HG02870 (cell line): ENCODE measurements at regions not wholly inside any gene's neighbourhood (a gene's known extent, or its start where the extent isn't known, plus 50 kb on each side); places are given as distances from the start of the nearest gene placed in this dataset.
A peak's percentile ranks its signal among the peaks of the same experiment; 100 is the strongest.
"Not testable (repeated sequence)": the region's sequence is repeated elsewhere in the genome, so short reads cannot be mapped to it uniquely, and the experiment has no call there.

Experiments
- ATAC-seq: cut with Tn5 transposase; IDR thresholded peaks from one replicate; pipeline ENCODE4 v1.9.1; 2021; ENCODE audit warnings: mild to moderate bottlenecking, moderate library complexity; ENCODE audit not compliant: unreplicated experiment

DNA sequence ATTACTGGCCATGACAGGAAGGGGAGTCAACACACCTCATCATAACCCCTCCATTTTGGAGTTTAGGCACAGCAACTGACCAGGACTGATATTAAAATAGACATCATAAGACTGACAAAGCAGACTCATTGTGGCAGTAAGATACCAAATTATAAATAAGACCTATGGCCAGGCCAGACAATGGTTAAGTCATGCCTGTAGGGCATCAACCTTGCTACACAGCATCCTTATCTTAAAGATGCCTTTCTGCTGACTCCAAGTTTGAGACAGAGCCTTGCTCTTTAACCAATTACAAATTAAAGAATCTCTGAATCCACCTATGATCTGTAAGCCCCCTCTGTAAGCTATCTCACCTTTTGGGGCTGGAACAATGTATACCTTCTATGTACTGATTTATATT lies 65.5 kb downstream of the VCX2 start:
- ATAC-seq = no peak

DNA sequence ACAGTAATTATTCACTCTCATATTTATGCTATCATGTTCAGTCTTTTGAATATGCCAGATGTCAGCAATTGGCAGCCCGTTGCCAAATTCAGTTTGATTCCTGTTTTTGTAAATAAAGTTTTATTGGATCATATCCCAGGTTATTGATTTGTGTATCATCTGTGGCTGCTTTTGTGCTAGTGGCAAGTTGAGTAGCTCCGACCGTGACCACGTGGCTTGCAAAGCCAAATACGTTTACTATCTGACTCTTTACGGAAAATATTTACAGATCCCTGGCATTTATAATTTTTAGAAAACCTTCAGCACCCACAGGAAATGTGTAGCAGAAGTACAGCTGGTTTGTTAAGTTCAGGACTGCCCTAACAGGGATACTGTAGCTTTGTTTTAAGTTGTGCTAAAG lies 67.4 kb downstream of the VCX2 start:
- no peak for ATAC-seq

DNA sequence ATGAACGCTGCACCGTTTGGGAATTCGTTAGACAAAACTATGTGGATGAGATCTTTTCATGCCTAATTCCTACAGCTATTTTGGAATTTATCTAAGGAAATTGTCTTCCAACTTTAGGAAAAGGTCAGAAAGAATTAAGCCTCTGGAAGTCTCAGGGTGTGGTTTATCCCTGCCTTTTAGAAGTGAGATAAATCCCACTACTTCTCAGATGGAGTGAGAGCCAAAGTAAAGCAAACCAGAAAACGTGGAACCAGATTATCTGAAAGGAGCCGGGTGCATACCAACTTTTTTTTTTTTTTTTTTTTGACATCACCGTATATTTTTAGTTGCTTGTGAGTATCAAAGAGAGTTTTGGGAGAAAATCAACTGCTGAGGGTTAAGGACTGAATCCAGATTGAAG lies 79.6 kb downstream of the VCX2 start:
- ATAC-seq = no peak

DNA sequence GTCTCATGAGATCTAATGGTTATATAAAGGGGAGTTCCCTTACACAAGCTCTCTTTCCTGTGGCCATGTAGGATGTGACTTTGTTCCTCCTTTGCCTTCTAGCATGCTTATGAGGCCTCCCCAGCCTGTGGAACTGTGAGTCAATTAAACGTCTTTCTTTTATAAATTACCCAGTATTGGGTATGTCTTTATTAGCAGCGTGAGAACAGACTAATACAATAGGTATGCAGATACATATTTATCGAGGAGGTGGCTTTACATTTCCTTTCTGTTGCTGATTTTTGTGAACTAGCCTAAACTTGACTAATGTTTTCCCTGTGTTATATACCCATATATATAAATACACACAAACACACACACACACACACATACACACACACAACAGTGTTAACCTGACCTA lies 80.2 kb downstream of the VCX2 start:
- no peak for ATAC-seq

- ATAC-seq = no peak
Measured at GRCh38 chrX:8090482-8090881, 80.6 kb downstream of the VCX2 start.

DNA sequence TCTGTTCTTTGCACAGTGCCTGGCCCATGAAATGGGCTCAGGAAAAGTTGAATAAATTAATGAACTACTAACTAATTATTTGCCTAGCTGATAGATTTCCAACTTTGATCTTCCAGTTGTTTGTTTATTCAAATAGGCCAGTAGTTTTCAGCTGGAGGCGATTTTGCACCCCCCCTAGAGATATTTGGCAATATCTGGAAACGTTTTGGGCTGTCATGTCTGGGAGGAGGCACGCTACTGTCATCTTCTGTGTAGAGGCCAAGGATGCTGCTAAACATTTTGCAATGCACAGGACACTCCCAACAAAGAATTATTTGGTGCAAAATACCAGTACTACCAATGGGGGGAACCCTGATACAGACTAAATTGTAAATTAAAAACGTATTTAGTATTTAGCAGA lies 81.9 kb downstream of the VCX2 start:
- ATAC-seq = no peak

- ATAC-seq = no peak
Measured at GRCh38 chrX:8084006-8084405, 87.1 kb downstream of the VCX2 start.

- ATAC-seq = no peak
Measured at GRCh38 chrX:8083286-8083685, 87.8 kb downstream of the VCX2 start.

DNA sequence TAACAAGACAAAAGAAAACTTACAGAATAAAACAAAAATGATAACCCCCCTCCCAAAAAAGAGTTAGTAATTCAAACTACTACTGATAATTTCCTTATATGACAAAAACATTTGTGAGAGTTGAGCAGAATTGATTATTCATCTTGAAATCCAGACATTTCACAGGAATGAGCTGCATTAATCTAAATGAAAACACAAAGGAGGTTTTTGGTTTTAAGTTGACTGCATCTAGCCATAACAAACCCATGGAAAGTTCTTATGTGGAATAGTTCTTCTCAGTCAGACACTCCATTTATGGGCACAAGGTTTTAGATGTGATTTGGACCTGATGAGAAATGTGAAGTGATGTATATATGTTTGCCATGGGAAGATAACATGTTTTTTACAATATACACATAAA lies 95.4 kb downstream of the VCX2 start:
- no peak for ATAC-seq

- no peak for ATAC-seq
Measured at GRCh38 chrX:8067754-8068462, 103.2 kb downstream of the VCX2 start.

DNA sequence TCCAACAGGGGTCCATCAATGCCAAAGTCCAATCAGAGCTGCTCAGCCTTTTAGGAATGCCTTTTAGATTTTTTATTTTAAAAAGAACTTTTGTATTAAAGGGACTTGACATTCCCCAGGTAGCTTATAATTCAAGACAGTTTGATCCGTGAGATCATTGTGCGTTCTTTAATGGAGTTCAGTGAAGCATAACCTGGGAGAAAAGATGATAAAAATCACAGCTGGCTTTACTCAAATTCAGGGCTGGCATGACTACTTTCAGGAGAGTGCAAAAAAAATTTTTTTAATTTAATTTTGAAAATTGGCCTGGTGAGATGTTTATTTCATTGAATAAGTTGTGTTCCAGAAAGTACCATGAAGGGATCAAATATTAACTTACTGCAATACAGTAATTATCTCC lies 118.2 kb downstream of the VCX2 start:
- ATAC-seq = no peak

DNA sequence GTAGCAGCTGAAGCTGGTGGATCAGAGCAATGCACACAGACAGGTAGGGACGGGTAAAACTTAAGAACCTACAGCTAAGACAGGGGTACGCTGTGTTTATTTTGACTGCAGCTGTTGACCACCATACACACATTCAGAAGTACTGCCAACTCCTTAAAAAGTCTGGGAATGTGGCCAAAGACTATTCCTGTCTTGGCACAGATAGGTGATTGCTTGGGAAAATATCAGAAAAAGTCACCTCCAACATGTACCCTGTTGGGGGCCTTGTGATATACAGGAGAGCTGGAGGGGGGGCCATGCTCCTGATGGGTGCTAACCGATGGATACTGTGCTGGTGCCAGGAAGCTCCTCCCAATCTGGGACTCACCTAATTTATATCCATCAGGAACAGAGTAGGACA lies 121.2 kb downstream of the VCX2 start:
- no peak for ATAC-seq

- ATAC-seq = peak; percentile 81
Measured at GRCh38 chrX:8048466-8048865, 121.3 kb upstream of the PNPLA4 start.

DNA sequence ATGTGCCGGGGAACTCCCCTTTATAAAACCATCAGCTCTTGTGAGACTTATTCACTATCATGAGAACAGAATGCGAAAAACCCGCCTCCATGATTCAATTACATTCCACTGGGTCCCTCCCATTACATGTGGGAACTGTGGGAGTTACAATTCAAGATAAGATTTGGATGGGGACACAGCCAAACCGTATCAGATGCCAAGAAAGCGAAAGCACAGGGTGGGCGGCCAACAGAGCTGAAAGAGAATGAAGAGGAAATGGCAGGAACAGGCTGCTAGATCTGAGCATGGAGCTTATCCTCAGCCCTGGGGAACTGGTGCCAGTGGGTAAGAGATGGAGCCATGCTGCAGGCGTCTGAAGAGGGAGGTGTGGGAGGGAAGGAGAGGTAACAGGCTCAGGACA lies 117.7 kb upstream of the PNPLA4 start:
- no peak for ATAC-seq

DNA sequence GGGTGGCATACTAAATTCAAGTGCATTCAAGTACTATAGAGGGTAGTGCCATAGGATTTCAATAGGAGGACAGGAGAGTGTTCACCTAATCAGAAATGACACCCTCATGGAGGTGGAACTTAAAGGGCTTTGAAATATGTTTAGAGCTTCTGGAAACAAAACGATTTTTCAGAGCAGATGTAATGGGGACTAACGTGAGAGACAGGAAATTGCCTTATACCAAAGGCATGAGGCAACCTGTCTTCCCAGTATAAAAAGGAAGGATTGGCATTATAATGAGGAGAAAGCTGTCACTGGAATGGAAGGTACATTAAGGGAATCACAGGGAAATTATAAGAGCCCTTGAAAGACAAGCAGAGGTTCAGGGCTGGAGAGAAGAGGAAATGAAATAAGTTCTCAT lies 116.3 kb upstream of the PNPLA4 start:
- ATAC-seq = no peak

DNA sequence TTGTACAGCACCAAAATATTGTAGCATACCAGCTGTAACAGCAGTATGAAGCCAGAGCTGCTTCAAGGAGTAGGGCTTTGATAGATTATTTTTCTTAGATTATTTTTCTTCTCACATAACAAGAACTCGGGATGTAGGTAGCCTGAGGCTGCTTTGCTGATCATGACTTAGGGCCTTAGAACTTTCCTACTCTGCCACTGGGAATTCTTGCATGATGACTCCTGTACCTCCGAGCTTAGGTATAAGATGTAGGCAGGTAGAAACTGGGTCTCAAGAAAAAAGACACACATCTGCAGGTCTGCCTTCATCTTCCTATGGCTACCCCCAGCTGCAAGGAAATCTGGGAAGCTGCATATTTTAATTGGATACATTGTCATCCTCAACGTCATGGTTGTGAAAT lies 115.9 kb upstream of the PNPLA4 start:
- ATAC-seq = no peak

DNA sequence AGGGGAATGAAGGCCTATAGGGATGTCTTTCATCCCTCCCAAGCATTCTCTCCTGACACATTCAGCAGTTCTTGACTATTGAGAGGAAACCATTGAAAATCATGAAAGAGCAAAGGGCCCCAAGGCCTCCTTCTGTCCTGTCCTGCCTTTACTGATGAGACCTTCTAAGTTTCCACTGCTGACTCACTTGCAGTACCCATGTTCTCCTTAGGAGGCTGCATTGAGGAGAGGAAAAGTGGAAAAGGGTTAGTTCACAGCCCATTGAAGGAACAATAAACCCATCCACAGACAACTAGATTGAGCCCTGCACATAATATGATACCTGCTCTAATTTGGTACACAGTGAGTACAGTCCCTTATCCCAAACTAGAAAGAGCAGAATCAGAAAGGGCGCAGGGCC lies 115.1 kb upstream of the PNPLA4 start:
- ATAC-seq = peak; percentile 67

DNA sequence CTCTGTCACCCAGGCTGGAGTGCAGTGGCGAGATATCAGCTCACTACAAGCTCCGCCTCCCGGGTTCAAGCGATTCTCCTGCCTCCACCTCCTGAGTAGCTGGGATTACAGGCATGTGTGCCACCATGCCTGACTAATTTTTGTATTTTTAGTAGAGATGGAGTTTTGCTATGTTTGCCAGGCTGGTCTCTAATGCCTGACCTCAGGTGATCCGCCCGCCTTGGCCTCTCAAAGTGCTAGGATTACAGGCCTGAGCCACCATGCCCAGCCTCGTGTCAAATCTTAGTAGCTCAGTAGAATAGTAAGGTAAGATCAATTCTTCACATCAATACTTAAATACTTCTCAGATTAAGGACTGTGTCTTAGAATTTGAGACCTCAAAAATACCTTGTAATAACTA lies 112.5 kb upstream of the PNPLA4 start:
- ATAC-seq = not testable (repeated sequence)

DNA sequence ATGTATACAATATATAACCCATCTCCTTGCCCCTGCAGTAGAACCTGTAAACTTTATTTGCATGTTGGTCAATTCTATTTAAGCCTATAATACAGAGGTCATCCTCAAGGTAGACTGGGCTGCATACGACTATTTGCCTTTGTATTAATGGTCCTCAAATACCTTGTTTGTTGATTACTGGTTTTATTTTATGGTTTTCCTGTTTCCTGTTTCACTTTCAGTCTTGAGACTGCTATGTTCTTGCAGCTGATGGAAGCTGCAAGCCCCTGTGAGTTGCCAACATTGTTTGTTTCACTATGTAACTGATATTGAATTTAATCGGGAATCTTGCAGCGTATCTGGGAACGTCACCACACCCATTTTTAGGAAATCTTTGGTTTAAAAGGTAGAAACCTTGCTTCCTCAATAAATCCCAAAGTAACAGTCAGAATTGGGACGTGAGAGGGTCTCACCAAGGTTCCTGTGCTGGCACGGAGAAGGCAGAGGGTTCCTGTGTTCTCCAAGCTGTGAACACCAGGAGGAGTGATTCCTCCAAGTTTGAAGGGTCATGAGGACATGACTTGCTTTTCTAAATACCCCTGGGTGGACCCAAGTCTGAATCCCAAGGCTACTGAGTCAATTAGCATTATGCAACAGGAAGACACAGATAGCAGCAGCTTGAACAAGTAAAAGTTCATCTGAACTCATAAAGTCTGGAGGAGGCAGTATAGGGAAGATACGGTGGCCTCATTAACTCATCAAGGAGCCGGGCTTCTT lies 110.6 kb upstream of the PNPLA4 start:
- ATAC-seq = no peak

DNA sequence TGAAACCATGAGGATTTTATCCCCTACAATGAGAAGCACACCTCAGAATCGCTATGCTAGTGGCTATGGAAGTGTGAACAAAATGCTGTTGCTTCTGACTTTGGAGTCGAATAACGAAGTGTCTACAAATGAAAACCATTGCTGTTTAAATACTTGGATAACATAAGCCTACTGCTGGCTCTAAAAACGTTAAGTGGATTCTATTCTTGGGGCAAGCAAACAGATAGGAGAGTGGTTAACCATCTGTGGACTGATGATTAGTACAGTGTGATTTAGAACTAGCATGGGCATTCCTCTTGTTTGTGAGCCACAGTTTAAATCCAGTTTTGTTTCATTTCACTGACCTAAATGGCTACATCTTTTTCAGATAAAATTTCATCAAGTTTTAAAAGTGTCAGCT lies 109.7 kb upstream of the PNPLA4 start:
- ATAC-seq = no peak

GRCh38 chrX:8034058-8034457 lies 106.8 kb upstream of the PNPLA4 start:
- ATAC-seq = no peak

GRCh38 chrX:8033175-8033574 lies 106.0 kb upstream of the PNPLA4 start:
- ATAC-seq = no peak

DNA sequence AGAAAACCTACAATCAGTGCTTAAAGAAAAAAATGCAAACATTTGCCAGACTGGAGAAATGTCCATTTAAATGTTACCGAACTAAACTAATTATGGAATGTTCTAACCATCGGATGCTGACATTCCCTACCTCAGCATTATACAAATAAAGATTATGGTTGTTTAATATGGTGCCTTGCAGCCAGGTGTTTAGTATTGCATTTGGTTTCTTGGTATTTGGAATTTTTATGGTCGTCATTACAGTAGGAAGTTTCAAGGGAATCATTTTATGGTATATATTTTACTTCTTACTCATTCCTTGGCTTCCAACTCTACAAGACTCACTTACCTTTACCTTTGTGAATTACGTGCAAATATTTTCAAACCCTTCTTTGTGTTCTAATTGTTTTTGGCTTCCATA lies 103.1 kb upstream of the PNPLA4 start:
- ATAC-seq = no peak
